ENCODE measurements at regions not wholly inside any gene's neighbourhood (a gene's known extent, or its start where the extent isn't known, plus 50 kb on each side); places are given as distances from the start of the nearest gene placed in this dataset.

GRCh38 chr2:238965371-238966071 is 117.6 kb downstream of the TWIST2 start:
- no peak overlapping the region for H2AFZ ChIP-seq (ENCODE audit: low read depth, low read length)
- DNase-seq: no peak
- TF ChIP-seq EZH2 (IDR thresholded peaks at IDR 0.05; ENCODE audit: borderline replicate concordance, low read depth, low read length, severe bottlenecking) (no peak), CTCF (IDR thresholded peaks at IDR 0.05; ENCODE audit: borderline replicate concordance, extremely low read depth, low read length, poor library complexity, severe bottlenecking) (no peak)
- no peaks in the 10 kb centered on the region for H3K36me3 ChIP-seq (ENCODE audit: insufficient read depth, low read length)
- H4K20me1 ChIP-seq (ENCODE audit: insufficient read depth, low read length): no peaks in the 10 kb centered on the region
- peaks cover 9% of the 10 kb centered on the region for H3K27me3 ChIP-seq (ENCODE audit: insufficient read depth, low read length, poor library complexity)
- no peaks in the 10 kb centered on the region for H3K4me1 ChIP-seq (ENCODE audit: insufficient read depth, low read length)
- H3K9ac ChIP-seq (ENCODE audit: low read depth, low read length): no peak overlapping the region
- no peak overlapping the region for H3K4me3 ChIP-seq (ENCODE audit: low read depth in 1 of 2, low read length in 2 of 2)
- H3K27ac ChIP-seq (ENCODE audit: low read length): no peak overlapping the region
- H3K79me2 ChIP-seq (ENCODE audit: insufficient read depth, low read length): no peaks in the 10 kb centered on the region
- H3K4me2 ChIP-seq (ENCODE audit: insufficient read depth, low read length): no peak overlapping the region
- ATAC-seq (ENCODE audit: insufficient read depth, low read depth): no peak
- H3K9me3 ChIP-seq (ENCODE audit: insufficient read depth, low read length, severe bottlenecking): no peaks in the 10 kb centered on the region

- ATAC-seq (ENCODE audit: insufficient read depth, low read depth): no peak
- TF ChIP-seq CTCF (IDR thresholded peaks at IDR 0.05; ENCODE audit: borderline replicate concordance, extremely low read depth, low read length, poor library complexity, severe bottlenecking): no peak
- no peak for TF ChIP-seq EZH2 (IDR thresholded peaks at IDR 0.05; ENCODE audit: borderline replicate concordance, low read depth, low read length, severe bottlenecking)
- no peak overlapping the region for H3K4me3 ChIP-seq (ENCODE audit: low read depth in 1 of 2, low read length in 2 of 2)
Observed at GRCh38 chr2:238966072-238966937, 118.4 kb downstream of the TWIST2 start.

GRCh38 chr2:238967031-238967977 is 119.4 kb downstream of the TWIST2 start:
- no peak for TF ChIP-seq CTCF (IDR thresholded peaks at IDR 0.05; ENCODE audit: borderline replicate concordance, extremely low read depth, low read length, poor library complexity, severe bottlenecking)
- no peak for TF ChIP-seq EZH2 (IDR thresholded peaks at IDR 0.05; ENCODE audit: borderline replicate concordance, low read depth, low read length, severe bottlenecking)
- DNase-seq: no peak
- H3K4me1 ChIP-seq (ENCODE audit: insufficient read depth, low read length): no peaks in the 10 kb centered on the region
- H3K9me3 ChIP-seq (ENCODE audit: insufficient read depth, low read length, severe bottlenecking): no peaks in the 10 kb centered on the region
- no peak overlapping the region for H3K9ac ChIP-seq (ENCODE audit: low read depth, low read length)
- H3K79me2 ChIP-seq (ENCODE audit: insufficient read depth, low read length): no peaks in the 10 kb centered on the region
- ATAC-seq (ENCODE audit: insufficient read depth, low read depth): no peak
- H2AFZ ChIP-seq (ENCODE audit: low read depth, low read length): no peak overlapping the region
- peaks cover 9% of the 10 kb centered on the region for H3K27me3 ChIP-seq (ENCODE audit: insufficient read depth, low read length, poor library complexity)
- no peak overlapping the region for H3K4me2 ChIP-seq (ENCODE audit: insufficient read depth, low read length)
- H3K27ac ChIP-seq (ENCODE audit: low read length): no peak overlapping the region
- H4K20me1 ChIP-seq (ENCODE audit: insufficient read depth, low read length): no peaks in the 10 kb centered on the region; the same call in 1 of the 2 replicates
- no peak overlapping the region for H3K4me3 ChIP-seq (ENCODE audit: low read depth in 1 of 2, low read length in 2 of 2)
- H3K36me3 ChIP-seq (ENCODE audit: insufficient read depth, low read length): no peaks in the 10 kb centered on the region

More at GRCh38 chr2:238966072-238966937, 118.4 kb downstream of the TWIST2 start:
- Histone ChIP-seq H3K79me2 (ENCODE audit: insufficient read depth, low read length) (no peaks in the 10 kb centered on the region), H3K36me3 (ENCODE audit: insufficient read depth, low read length) (no peaks in the 10 kb centered on the region), H4K20me1 (ENCODE audit: insufficient read depth, low read length) (no peaks in the 10 kb centered on the region), H3K27ac (ENCODE audit: low read length) (no peak overlapping the region), H3K4me1 (ENCODE audit: insufficient read depth, low read length) (no peaks in the 10 kb centered on the region), H3K9me3 (ENCODE audit: insufficient read depth, low read length, severe bottlenecking) (no peaks in the 10 kb centered on the region), H3K4me2 (ENCODE audit: insufficient read depth, low read length) (no peak overlapping the region), H3K27me3 (ENCODE audit: insufficient read depth, low read length, poor library complexity) (peaks cover 9% of the 10 kb centered on the region), H2AFZ (ENCODE audit: low read depth, low read length) (no peak overlapping the region), H3K9ac (ENCODE audit: low read depth, low read length) (no peak overlapping the region)
- DNase-seq: no peak

All from DND-41 (cell line).